IMR-90 (cell line): ENCODE measurements at regions not wholly inside any gene's neighbourhood (a gene's known extent, or its start where the extent isn't known, plus 50 kb on each side); places are given as distances from the start of the nearest gene placed in this dataset.

ENCODE experiments used
- ATAC-seq: fragments of 200-7000 bp; cut with Tn5 transposase; 2 replicates; pipeline ENCODE4 v1.9.1; 2020; ENCODE audit warnings: low read depth, mild to moderate bottlenecking, moderate library complexity
- BruUV-seq: library from RNA; stranded (reverse); fragments of 400-500 nt; replicated peaks from 2 replicates; lab custom pipeline; 2021; lab: Mats Ljungman, UMichigan
- CTCF ChIA-PET: fragments of 300-600 bp; formaldehyde crosslinking; extraction: SDS; loops from one replicate; lab custom pipeline; 2021; ENCODE audit warnings: antibody characterized with exemption; lab: Yijun Ruan, JAX
- POLR2A ChIA-PET: fragments of 300-600 bp; sonication (Branson Sonifier 250); formaldehyde crosslinking; loops from one replicate; lab custom pipeline; 2022; ENCODE audit warnings: antibody characterized with exemption; ENCODE audit not compliant: unreplicated experiment; lab: Charles Lee
- DNase-seq: peaks from one replicate; pipeline ENCODE4 v3.0.0; 2013
- H2AFZ ChIP-seq: replicated peaks from 2 replicates; pipeline ENCODE3; 2013; ENCODE audit warnings: low read length, mild to moderate bottlenecking; ENCODE audit not compliant: poor library complexity
- H2AK5ac ChIP-seq: 2 replicates; pipeline ENCODE4 v1.6.1; 2013; ENCODE audit warnings: low read depth, low read length, inconsistent platforms
- H2AK9ac ChIP-seq: replicated peaks from 2 replicates; pipeline ENCODE3; 2013; ENCODE audit warnings: mild to moderate bottlenecking, low read depth, low read length, moderate library complexity; ENCODE audit not compliant: poor library complexity
- H2BK120ac ChIP-seq: 2 replicates; pipeline ENCODE4 v1.6.1; 2013; ENCODE audit warnings: low read depth, low read length, inconsistent platforms
- H2BK15ac ChIP-seq: 3 replicates; pipeline ENCODE4 v1.6.1; 2013; ENCODE audit warnings: low read depth, low read length, inconsistent platforms
- H2BK20ac ChIP-seq: 2 replicates; pipeline ENCODE4 v1.6.1; 2013; ENCODE audit warnings: low read depth, mild to moderate bottlenecking, inconsistent platforms, low read length, moderate library complexity
- H2BK5ac ChIP-seq: 2 replicates; pipeline ENCODE4 v1.6.1; 2013; ENCODE audit warnings: mild to moderate bottlenecking, low read depth, low read length, inconsistent platforms; ENCODE audit not compliant: poor library complexity, severe bottlenecking
- H3K14ac ChIP-seq: replicated peaks from 2 replicates; pipeline ENCODE4 v1.6.1; 2013; ENCODE audit warnings: low read depth, low read length, inconsistent platforms
- H3K18ac ChIP-seq: 2 replicates; pipeline ENCODE4 v1.6.1; 2013; ENCODE audit warnings: low read depth, low read length, control low read depth
- H3K23ac ChIP-seq: 2 replicates; pipeline ENCODE4 v1.6.1; 2013; ENCODE audit warnings: low read depth, low read length, inconsistent platforms
- H3K27ac ChIP-seq: 2 replicates; pipeline ENCODE4 v1.5.1; 2013; ENCODE audit warnings: mild to moderate bottlenecking, control low read depth, low read length; ENCODE audit not compliant: insufficient read depth
- H3K27me3 ChIP-seq: 2 replicates; pipeline ENCODE4 v1.6.1; 2013; ENCODE audit warnings: low read length; ENCODE audit not compliant: control insufficient read depth, insufficient read depth
- H3K36me3 ChIP-seq: 2 replicates; pipeline ENCODE4 v1.6.1; 2013; ENCODE audit warnings: low read length, mixed read lengths; ENCODE audit not compliant: control insufficient read depth, insufficient read depth
- H3K4ac ChIP-seq: 2 replicates; pipeline ENCODE4 v1.6.1; 2013; ENCODE audit warnings: low read depth, low read length, inconsistent platforms
- H3K4me1 ChIP-seq: 2 replicates; pipeline ENCODE4 v1.6.1; 2013; ENCODE audit warnings: low read length, mixed read lengths; ENCODE audit not compliant: control insufficient read depth, insufficient read depth
- H3K4me2 ChIP-seq: 2 replicates; pipeline ENCODE4 v1.6.1; 2013; ENCODE audit warnings: low read depth, mild to moderate bottlenecking, control low read depth, low read length, moderate library complexity
- H3K4me3 ChIP-seq: 2 replicates; pipeline ENCODE4 v1.5.1; 2013; ENCODE audit warnings: low read depth, mild to moderate bottlenecking, control low read depth, low read length, moderate library complexity; ENCODE audit not compliant: insufficient read depth
- H3K56ac ChIP-seq: 2 replicates; pipeline ENCODE4 v1.6.1; 2013; ENCODE audit warnings: low read length, inconsistent platforms; ENCODE audit not compliant: insufficient read depth; ENCODE audit errors: extremely low read depth
- H3K79me1 ChIP-seq, 2 experiments: 2 replicates each; pipeline ENCODE4 v1.6.1; 2013; ENCODE audit warnings: low read length in 2 of 2, inconsistent platforms in 1 of 2, low read depth in 1 of 2
- H3K9ac ChIP-seq: 2 replicates; pipeline ENCODE4 v1.6.1; 2013; ENCODE audit warnings: low read depth, low read length, control low read depth
- H3K9me1 ChIP-seq: 2 replicates; pipeline ENCODE4 v1.6.1; 2013; ENCODE audit warnings: low read length, inconsistent platforms; ENCODE audit not compliant: insufficient read depth
- H3K9me3 ChIP-seq: 2 replicates; pipeline ENCODE4 v1.6.1; 2013; ENCODE audit warnings: low read length; ENCODE audit not compliant: control insufficient read depth, insufficient read depth
- H4K20me1 ChIP-seq: 2 replicates; pipeline ENCODE4 v1.6.1; 2013; ENCODE audit warnings: low read length, inconsistent platforms; ENCODE audit not compliant: insufficient read depth
- H4K5ac ChIP-seq: 2 replicates; pipeline ENCODE4 v1.6.1; 2013; ENCODE audit warnings: mild to moderate bottlenecking, low read depth, low read length, control low read depth
- H4K8ac ChIP-seq, 2 experiments: 2 replicates each; pipeline ENCODE4 v1.6.1; 2013; ENCODE audit warnings: low read depth in 2 of 2, low read length in 2 of 2, control low read depth in 1 of 2, inconsistent platforms in 1 of 2
- H4K91ac ChIP-seq: 2 replicates; pipeline ENCODE4 v1.6.1; 2013; ENCODE audit warnings: low read depth, low read length, inconsistent platforms; ENCODE audit not compliant: insufficient read depth
- BHLHE40 ChIP-seq: fragments of 150-350 bp; IDR thresholded peaks from 2 replicates; pipeline ENCODE4 v1.6.1; 2016; ENCODE audit warnings: mild to moderate bottlenecking, low read depth, low read length
- CHD1 ChIP-seq: IDR thresholded peaks from 2 replicates; pipeline ENCODE4 v1.6.1; 2012; ENCODE audit warnings: low read depth, low read length, improper control_type of control experiment
- POLR2A ChIP-seq: IDR thresholded peaks from 2 replicates; pipeline ENCODE4 v1.6.1; 2012; ENCODE audit warnings: mild to moderate bottlenecking, low read depth, low read length
- RFX5 ChIP-seq: IDR thresholded peaks from 2 replicates; pipeline ENCODE4 v1.8.0; 2012; ENCODE audit warnings: low read depth, mild to moderate bottlenecking, low read length, moderate library complexity
- SMC3 ChIP-seq: fragments of 150-350 bp; IDR thresholded peaks from 2 replicates; pipeline ENCODE4 v1.6.1; 2016; ENCODE audit warnings: low read depth, mild to moderate bottlenecking, antibody characterized with exemption, low read length, moderate library complexity
- WGBS, 2 experiments: methylation state at CpG; one replicate each; pipeline versions ENCODE4 v1.1.5 to v1.1.7; 2013; ENCODE audit warnings: missing lambda C conversion rate in 2 of 2; ENCODE audit not compliant: insufficient read length in 1 of 2; ENCODE audit errors: extremely low coverage in 2 of 2; 5-methylcytosine and 5-hydroxymethylcytosine counted together
- dilution Hi-C: fragments of 300-500 bp; cut with HindIII; formaldehyde crosslinking; loops from one replicate; pipeline ENCODE4 v1.14.3; 2018; ENCODE audit warnings: low sequenced_read_pairs; ENCODE audit not compliant: unreplicated experiment
- in situ Hi-C: fragments of 300-500 bp; cut with MboI; formaldehyde crosslinking; loops from 3 replicates; pipeline ENCODE4 v1.14.3; 2019; ENCODE audit warnings: low sequenced_read_pairs, inconsistent platforms, mixed read lengths
- intact Hi-C: fragments of 100-400 bp; cut with micrococcal nuclease; formaldehyde crosslinking; loops from 2 replicates; pipeline ENCODE4 v1.10.0; 2022
- TF ChIP-seq, protein P1 (sequence below): fragments of 150-350 bp; IDR thresholded peaks from 2 replicates; pipeline ENCODE4 v1.6.1; 2016; ENCODE audit warnings: low read depth, mild to moderate bottlenecking, low read length, moderate library complexity, borderline replicate concordance
- TF ChIP-seq, protein P2 (sequence below): fragments of 150-350 bp; IDR thresholded peaks from 2 replicates; pipeline ENCODE4 v1.6.1; 2017; ENCODE audit warnings: mild to moderate bottlenecking, antibody characterized with exemption, low read length, low read depth
- TF ChIP-seq, protein P3 (sequence below): conservative IDR thresholded peaks from 2 replicates; pipeline ENCODE4 v1.5.1; 2012; ENCODE audit warnings: mild to moderate bottlenecking, low read depth, low read length, improper control_type of control experiment

DNA sequence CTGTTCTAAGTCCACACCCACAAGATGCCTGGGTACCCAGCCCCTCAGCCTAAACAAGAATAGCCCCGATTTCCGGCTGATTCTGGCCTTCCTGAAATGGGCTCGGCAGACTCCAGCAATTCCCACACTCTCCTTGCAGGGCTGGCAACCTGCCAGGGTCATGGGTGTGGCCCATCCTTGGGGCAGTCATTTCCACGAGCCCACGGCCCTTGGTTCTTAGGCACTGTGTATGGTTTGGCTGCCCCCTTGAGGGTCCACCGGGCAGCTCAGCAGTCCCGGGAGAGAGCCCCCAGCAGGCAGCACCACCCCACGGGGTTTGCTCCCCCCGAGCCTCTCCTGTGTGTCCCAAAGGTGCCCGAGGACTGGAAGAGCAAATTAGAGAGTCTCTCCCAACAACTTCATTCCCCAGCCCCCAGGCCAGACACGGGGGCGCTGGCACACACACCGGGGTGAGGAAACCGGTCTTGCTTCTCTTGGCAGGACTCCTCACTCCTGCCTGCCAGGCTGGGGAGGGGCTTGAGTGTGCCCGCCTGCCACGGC lies 142.2 kb downstream of the EMX2 start:
- no peak overlapping the region for H3K27ac ChIP-seq
- H2BK120ac ChIP-seq = no peak overlapping the region
- no peak overlapping the region for H2BK5ac ChIP-seq
- in situ Hi-C loops = no loop called here
- no peak overlapping the region for H3K4me2 ChIP-seq
- H3K18ac ChIP-seq = no peak overlapping the region
- no peaks in the 10 kb centered on the region for H4K20me1 ChIP-seq
- no peak overlapping the region for H4K5ac ChIP-seq
- no peak for ATAC-seq
- H3K4me3 ChIP-seq = no peak overlapping the region
- H3K56ac ChIP-seq = no peak overlapping the region
- no peaks in the 10 kb centered on the region for H3K9me1 ChIP-seq
- no peak overlapping the region for H2BK20ac ChIP-seq
- peaks cover 38% of the 10 kb centered on the region; the same call in 1 of the 2 replicates for H3K9me3 ChIP-seq
- ChIA-PET CTCF (no interaction called here), POLR2A (no interaction called here)
- BruUV-seq = no TSS peak
- no peaks in the 10 kb centered on the region for H3K4me1 ChIP-seq
- no peaks in the 10 kb centered on the region for H3K36me3 ChIP-seq
- H2BK15ac ChIP-seq = no peak overlapping the region
- WGBS, 2 experiments = 20% methylated on average over 2 of the region's 16 CpGs; no CpG with 5 or more reads in 1 of the 2 experiments
- no peak overlapping the region for H3K4ac ChIP-seq
- no peak overlapping the region for H3K14ac ChIP-seq
- dilution Hi-C loops = no loop called here
- no peak overlapping the region for H3K23ac ChIP-seq
- no peak overlapping the region for H2AFZ ChIP-seq
- TF ChIP-seq, protein P1, sequence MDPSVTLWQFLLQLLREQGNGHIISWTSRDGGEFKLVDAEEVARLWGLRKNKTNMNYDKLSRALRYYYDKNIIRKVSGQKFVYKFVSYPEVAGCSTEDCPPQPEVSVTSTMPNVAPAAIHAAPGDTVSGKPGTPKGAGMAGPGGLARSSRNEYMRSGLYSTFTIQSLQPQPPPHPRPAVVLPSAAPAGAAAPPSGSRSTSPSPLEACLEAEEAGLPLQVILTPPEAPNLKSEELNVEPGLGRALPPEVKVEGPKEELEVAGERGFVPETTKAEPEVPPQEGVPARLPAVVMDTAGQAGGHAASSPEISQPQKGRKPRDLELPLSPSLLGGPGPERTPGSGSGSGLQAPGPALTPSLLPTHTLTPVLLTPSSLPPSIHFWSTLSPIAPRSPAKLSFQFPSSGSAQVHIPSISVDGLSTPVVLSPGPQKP = no peak
- TF ChIP-seq POLR2A = no peak
- no peak for TF ChIP-seq BHLHE40
- TF ChIP-seq RFX5 = no peak
- no peak for TF ChIP-seq CHD1
- TF ChIP-seq SMC3 = no peak
- TF ChIP-seq, protein P2, sequence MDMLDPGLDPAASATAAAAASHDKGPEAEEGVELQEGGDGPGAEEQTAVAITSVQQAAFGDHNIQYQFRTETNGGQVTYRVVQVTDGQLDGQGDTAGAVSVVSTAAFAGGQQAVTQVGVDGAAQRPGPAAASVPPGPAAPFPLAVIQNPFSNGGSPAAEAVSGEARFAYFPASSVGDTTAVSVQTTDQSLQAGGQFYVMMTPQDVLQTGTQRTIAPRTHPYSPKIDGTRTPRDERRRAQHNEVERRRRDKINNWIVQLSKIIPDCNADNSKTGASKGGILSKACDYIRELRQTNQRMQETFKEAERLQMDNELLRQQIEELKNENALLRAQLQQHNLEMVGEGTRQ = no peak
- TF ChIP-seq, protein P3, sequence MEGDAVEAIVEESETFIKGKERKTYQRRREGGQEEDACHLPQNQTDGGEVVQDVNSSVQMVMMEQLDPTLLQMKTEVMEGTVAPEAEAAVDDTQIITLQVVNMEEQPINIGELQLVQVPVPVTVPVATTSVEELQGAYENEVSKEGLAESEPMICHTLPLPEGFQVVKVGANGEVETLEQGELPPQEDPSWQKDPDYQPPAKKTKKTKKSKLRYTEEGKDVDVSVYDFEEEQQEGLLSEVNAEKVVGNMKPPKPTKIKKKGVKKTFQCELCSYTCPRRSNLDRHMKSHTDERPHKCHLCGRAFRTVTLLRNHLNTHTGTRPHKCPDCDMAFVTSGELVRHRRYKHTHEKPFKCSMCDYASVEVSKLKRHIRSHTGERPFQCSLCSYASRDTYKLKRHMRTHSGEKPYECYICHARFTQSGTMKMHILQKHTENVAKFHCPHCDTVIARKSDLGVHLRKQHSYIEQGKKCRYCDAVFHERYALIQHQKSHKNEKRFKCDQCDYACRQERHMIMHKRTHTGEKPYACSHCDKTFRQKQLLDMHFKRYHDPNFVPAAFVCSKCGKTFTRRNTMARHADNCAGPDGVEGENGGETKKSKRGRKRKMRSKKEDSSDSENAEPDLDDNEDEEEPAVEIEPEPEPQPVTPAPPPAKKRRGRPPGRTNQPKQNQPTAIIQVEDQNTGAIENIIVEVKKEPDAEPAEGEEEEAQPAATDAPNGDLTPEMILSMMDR = no peak
- H2AK9ac ChIP-seq = no peak overlapping the region
- no peak overlapping the region for H4K91ac ChIP-seq
- H3K27me3 ChIP-seq = no peaks in the 10 kb centered on the region
- intact Hi-C loops = no loop called here
- DNase-seq = no peak
- no peak overlapping the region for H4K8ac ChIP-seq
- H3K79me1 ChIP-seq = no peaks in the 10 kb centered on the region
- H2AK5ac ChIP-seq = no peak overlapping the region
- H3K9ac ChIP-seq = no peak overlapping the region
